ENCODE measurements at regions not wholly inside any gene's neighbourhood (a gene's known extent, or its start where the extent isn't known, plus 50 kb on each side); places are given as distances from the start of the nearest gene placed in this dataset.

DNA sequence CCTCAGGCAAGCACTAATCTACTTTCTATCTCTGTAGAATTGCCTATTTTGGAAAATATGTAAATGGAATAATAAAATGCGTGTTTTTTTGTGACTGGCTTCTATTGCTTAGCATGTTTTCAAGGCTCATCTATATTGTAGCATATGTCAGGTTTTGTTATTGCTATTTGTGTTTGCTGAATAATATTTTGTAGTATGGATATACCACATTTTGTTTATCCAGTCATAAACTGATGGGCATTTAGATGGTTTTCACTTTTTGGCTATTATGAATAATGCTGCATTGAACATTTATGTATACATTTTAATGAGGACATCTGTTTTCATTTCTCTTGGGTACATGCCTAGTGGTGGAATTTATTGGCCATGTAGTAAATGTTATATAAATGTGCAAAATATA, 183.3 kb upstream of the ZP4 start:
- ATAC-seq (no peak), DNase-seq (no peak)
- intact Hi-C loops (cut with DNase I), result no loop called here

DNA sequence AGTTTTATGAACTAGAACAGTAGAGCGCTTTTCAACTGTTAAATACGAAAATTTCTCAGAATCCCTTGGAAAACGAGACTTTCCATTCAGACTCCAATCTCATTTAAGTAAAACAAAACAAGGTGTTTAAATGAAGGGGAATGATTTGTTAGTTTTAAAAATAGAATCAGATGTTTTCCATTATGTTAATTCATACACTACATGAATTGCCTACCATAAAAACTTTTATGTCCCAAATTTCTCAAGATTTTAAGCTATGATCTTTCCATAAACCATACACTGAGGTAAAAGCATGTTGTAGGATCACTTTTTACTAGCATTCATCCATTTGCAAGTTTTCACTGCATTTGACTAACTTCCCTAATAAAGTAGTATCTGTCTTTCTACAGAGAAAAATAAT, 180.3 kb upstream of the ZP4 start:
- ATAC-seq (no peak), DNase-seq (no peak)
- intact Hi-C loops (cut with DNase I), result no loop called here

- no peak for DNase-seq
- no peak for ATAC-seq
- intact Hi-C loops (cut with DNase I), result no loop called here
Measured at GRCh38 chr1:238063454-238063853, 172.7 kb upstream of the ZP4 start.

DNA sequence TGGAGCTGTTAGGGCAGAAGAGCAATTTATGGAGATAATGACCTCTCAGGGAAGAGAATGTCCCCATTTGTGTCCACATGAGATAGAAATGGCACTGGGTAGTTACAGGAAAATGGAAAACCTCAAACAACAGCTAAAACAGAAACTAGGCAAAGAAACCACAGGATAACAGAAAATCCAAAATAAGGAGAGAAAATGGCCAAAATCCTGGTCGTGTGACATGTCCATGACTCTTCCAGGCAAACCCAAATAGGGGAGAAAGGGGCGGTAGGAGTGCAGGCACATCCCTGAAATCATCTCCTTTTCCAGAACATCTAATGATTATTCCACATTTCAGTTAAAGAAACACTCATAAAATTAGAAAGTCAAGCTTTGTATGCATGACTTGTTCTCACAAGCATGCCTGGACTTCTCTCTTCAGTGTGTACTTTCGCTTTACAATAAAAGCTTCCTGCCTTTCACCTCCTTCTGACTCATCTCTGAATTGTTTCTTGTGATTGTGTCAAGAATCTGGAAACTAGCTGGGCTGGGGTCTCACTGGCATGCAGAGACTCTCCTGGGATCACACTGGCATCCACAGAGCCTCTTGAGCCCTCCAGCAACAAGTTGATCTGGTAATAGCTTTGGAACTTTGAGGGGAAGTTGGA, 171.4 kb upstream of the ZP4 start:
- ATAC-seq, result no peak
- intact Hi-C loops (cut with DNase I), result no loop called here

DNA sequence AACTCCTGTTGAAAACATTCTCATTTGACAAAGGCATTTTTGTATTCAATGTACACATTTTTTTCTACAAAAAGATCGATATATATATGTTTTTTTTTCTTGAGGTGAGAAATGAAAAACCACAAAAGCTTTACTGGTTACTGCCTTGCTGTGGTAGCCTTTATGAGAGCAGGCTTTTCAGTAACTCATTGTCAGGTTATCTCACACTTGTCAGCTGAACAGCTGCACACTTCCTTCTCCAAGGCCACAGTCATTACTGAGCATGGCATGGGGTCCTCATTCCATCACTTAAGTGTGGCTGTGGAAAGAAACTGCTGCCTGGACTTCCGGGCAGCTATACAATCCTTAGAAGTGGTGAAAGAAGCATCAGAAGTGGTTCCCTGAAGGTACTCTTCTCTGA, 169.3 kb upstream of the ZP4 start:
- DNase-seq, result no peak
- ATAC-seq, result no peak
- intact Hi-C loops (cut with DNase I), result no loop called here

More for the DNA sequence above, 171.4 kb upstream of the ZP4 start:
- DNase-seq, result no peak

GRCh38 chr1:238052496-238053266, 162.0 kb upstream of the ZP4 start:
- intact Hi-C loops (cut with DNase I), result no loop called here
- no peak for DNase-seq
- no peak for ATAC-seq

DNA sequence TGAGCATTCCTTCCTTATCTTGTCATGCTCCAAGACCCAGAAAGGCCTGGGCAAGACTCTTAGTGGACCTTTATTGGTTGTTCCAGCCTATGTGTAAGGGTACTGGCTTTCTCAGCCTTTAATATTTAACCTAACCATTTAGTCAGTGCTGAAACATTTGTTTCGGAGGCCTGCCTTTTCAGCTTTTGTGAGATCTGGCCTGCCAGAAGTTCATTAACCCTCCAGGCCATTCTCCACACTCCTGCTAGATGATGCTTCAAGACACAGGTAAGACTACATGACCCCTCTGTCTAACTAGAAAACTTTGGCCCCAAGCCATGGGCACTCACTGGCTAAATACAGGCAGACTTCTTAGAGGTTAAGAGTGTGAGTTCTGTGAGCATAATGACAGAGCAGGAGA, 138.4 kb upstream of the ZP4 start:
- intact Hi-C loops (cut with DNase I), result no loop called here
- DNase-seq (no peak), ATAC-seq (no peak)

- DNase-seq, result no peak
- intact Hi-C loops (cut with DNase I), result no loop called here
- no peak for ATAC-seq
Measured at GRCh38 chr1:238027366-238027765, 136.6 kb upstream of the ZP4 start.

DNA sequence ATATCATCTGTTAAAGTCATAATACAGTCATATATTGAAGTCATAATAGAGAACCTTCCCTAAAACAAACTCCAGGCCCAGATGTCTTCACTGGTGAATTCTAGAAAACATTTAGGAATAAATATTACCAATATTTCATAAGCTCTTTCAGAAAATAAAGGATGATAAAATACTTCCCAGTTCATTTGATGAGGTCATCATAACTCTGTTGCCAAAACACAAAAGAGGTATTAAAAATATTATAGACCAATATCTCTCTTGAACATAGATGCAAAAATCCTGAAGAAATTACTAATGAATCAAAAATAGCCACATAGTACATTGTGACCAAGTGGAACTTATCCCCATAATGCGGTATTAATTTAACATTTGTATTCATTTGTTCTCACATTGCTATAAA, 132.4 kb upstream of the ZP4 start:
- DNase-seq (no peak), ATAC-seq (no peak)
- intact Hi-C loops (cut with DNase I), result no loop called here

GRCh38 chr1:238018214-238018613, 127.5 kb upstream of the ZP4 start:
- intact Hi-C loops (cut with DNase I), result no loop called here
- ATAC-seq (no peak), DNase-seq (no peak)

DNA sequence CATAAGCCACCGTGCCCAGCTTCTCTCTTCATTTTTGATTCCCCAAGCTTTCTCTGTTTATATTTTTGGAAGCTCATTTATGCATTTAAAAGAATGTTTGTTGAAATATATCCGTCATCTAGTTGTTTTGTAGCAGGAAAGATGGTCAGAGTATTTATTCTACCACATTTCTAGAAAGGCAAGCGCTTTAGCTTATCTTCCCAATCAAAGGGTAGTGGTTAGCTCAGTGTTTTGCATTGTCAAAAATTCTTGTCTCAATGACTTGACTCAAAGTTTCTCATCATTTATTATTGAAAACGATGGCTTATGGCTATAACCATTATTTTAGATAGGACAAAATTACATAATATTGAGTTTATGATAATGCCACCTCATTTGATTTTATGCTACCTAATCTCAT, 116.1 kb upstream of the ZP4 start:
- intact Hi-C loops (cut with DNase I), result no loop called here
- ATAC-seq (no peak), DNase-seq (no peak)

GRCh38 chr1:238005116-238005515, 114.4 kb upstream of the ZP4 start:
- no peak for DNase-seq
- no peak for ATAC-seq
- intact Hi-C loops (cut with DNase I), result no loop called here

DNA sequence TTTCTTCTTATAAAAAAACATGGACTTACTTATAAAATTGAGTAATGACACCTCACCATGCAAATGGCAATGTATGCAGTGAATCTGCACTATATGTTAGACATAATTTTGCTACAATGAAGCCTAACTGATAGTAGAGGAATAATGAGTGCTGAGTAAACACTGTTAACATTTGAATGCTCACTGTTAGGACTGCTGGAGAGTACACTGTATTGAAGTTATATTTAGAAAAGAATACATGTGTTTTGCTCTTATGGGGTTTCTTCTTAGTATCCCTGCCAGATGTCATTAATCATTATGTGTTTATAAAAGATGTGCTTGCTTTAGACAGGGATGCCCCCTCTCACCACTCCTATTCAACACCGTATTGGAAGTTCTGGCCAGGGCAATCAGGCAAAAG, 111.1 kb upstream of the ZP4 start:
- no peak for ATAC-seq
- intact Hi-C loops (cut with DNase I), result no loop called here
- no peak for DNase-seq

- intact Hi-C loops (cut with DNase I), result no loop called here
- DNase-seq (no peak), ATAC-seq (no peak)
Measured at GRCh38 chr1:237999426-238000052, 108.8 kb upstream of the ZP4 start.

GRCh38 chr1:237998581-237998980, 107.9 kb upstream of the ZP4 start:
- intact Hi-C loops (cut with DNase I), result no loop called here
- DNase-seq (no peak), ATAC-seq (no peak)

DNA sequence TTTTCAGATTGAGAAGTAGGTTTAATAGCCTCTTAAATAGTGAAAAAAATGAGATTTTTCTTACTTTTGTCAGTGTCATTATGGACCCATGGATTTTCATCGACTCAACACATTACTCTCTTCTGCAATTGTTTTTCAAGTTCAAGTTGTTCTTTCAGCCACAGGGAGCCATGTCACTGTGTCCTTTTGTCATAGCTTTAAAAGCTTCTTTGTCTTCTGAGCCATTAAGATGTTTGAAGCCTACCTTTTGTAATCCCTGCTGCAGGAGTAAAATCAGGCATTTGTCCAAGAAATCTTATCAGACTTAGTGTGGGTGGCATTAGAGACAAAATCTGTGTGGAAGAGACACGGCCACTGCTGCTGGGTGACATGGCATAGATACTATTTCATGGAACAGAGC, 92.8 kb upstream of the ZP4 start:
- DNase-seq (no peak), ATAC-seq (no peak)
- intact Hi-C loops (cut with DNase I), result no loop called here

DNA sequence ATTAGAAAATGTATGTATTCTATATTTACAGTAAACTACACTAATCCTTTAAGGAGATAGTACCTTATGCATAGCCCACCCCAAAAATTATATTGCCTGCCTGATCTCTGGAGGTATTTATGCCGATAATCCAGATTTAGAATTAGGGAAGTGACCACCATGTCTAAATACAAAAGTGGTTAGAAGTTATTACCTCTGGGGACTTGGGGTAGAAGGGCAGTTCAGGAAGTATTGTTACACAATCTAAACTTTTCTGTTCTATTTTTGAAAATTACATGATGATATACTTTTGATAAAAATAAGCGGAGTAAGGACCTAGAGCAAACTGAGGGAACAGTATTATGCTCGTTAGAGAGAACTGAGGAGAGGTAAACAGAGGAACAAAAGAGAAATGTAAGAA, 90.5 kb upstream of the ZP4 start:
- no peak for DNase-seq
- no peak for ATAC-seq
- intact Hi-C loops (cut with DNase I), result no loop called here

DNA sequence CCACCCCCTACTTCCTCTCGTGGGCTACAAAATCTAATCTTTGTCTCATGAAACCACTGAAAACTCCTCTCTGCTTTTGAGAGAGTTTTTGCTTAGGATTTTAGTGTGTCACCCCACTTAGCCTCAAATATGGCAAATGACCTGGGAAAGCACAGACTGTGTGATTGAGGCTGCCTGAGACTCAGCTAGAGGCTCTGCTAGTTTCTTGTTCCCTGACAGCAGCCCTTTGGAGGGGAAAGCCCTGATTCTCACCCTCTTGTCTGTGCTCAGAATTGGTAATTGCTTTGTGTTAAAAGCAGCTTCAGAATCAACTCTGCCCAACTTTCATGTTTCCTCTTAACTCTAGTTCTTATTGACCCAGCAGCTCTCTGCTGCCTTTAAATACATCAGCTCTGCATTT, 85.6 kb upstream of the ZP4 start:
- intact Hi-C loops (cut with DNase I), result no loop called here
- DNase-seq (no peak), ATAC-seq (no peak)

DNA sequence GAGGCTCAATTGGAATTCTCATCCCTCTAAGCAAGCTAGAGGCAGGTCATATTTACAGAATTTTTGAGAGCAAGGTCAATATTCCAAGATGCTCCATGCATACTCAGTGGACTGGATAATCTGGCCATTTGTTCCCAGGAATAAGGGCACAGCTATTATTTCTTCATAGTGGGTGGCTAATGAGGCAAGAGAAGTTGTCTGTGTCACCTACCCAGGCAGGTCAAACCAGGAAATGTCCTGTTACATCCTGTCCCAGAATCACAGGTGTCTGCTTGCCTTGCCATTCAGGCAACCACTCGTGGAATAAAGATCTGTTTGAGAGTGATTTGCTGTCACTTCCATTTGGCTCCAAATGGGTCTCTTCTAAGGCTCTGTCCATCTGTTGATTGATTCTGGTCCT, 85.2 kb upstream of the ZP4 start:
- DNase-seq, result no peak
- no peak for ATAC-seq
- intact Hi-C loops (cut with DNase I), result no loop called here

DNA sequence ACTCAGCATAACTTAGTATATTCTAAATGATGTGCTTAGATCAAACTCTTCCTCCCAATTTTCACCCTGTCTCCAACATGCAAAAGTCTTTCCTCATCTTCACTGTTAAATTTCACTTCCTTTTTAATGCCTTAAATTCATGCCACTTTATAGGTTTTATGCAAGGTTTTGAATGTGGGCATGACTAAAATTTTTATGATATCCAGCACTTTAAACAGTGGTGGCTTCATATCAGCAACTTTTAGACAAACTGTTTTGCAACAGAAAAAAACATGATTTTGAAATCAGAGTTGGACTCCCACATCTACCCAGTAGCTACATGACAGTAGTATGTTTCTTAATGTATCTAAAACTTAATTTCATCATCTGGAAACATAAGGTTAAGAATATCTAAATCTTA, 84.7 kb upstream of the ZP4 start:
- intact Hi-C loops (cut with DNase I), result no loop called here
- ATAC-seq (no peak), DNase-seq (no peak)

GRCh38 chr1:237972186-237972585, 81.5 kb upstream of the ZP4 start:
- DNase-seq, result no peak
- no peak for ATAC-seq
- intact Hi-C loops (cut with DNase I), result no loop called here
